PFSK-1 (cell line): ENCODE measurements at regions not wholly inside any gene's neighbourhood (a gene's known extent, or its start where the extent isn't known, plus 50 kb on each side); places are given as distances from the start of the nearest gene placed in this dataset.

Source experiments
- FOXP2 ChIP-seq: optimal IDR thresholded peaks from 2 replicates; pipeline ENCODE3; 2011; ENCODE audit warnings: borderline replicate concordance, control low read depth, inconsistent platforms; ENCODE audit not compliant: insufficient read depth; ENCODE audit errors: extremely low read length, extremely low read depth
- POLR2AphosphoS5 ChIP-seq: IDR thresholded peaks from 2 replicates; pipeline ENCODE4 v1.6.1; 2012; ENCODE audit warnings: low read depth, mild to moderate bottlenecking, control low read depth, low read length, moderate library complexity
- SIN3A ChIP-seq: IDR thresholded peaks from 2 replicates; pipeline ENCODE4 v1.6.1; 2012; ENCODE audit warnings: mild to moderate bottlenecking, low read length, moderate library complexity, borderline replicate concordance; ENCODE audit not compliant: insufficient read depth
- TAF1 ChIP-seq: IDR thresholded peaks from 2 replicates; pipeline ENCODE4 v1.6.1; 2012; ENCODE audit warnings: low read length, control low read depth, borderline replicate concordance; ENCODE audit not compliant: insufficient read depth
- TF ChIP-seq, protein P1 (sequence below), 2 experiments: IDR thresholded peaks; 2 replicates each; pipeline versions ENCODE4 v1.6.1 to v1.8.0; 2011 to 2012; ENCODE audit warnings: low read depth in 2 of 2, low read length in 2 of 2, control low read depth in 1 of 2, inconsistent platforms in 1 of 2, mild to moderate bottlenecking in 1 of 2, moderate library complexity in 1 of 2; ENCODE audit not compliant: insufficient read depth in 1 of 2

DNA sequence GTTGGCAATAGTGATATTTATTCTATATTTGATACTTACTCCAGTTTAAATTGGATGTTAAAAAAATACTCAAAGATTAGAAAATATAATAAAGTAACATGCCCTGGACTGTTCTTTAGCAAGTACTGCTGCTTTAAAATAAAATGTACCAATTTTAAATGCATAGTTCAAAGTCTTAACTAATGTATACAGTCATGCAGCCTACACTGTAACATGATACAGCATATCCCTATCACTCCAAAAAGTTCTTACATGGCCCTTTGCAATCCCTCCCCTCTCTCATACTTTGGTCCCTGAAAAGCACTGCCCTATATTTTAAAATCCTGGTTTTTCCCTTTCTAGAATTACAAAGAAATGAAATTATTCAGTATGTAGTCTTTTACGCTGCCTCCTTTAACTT is 726.6 kb downstream of the LTN1 start:
- TF ChIP-seq TAF1 = no peak
- TF ChIP-seq, protein P1, sequence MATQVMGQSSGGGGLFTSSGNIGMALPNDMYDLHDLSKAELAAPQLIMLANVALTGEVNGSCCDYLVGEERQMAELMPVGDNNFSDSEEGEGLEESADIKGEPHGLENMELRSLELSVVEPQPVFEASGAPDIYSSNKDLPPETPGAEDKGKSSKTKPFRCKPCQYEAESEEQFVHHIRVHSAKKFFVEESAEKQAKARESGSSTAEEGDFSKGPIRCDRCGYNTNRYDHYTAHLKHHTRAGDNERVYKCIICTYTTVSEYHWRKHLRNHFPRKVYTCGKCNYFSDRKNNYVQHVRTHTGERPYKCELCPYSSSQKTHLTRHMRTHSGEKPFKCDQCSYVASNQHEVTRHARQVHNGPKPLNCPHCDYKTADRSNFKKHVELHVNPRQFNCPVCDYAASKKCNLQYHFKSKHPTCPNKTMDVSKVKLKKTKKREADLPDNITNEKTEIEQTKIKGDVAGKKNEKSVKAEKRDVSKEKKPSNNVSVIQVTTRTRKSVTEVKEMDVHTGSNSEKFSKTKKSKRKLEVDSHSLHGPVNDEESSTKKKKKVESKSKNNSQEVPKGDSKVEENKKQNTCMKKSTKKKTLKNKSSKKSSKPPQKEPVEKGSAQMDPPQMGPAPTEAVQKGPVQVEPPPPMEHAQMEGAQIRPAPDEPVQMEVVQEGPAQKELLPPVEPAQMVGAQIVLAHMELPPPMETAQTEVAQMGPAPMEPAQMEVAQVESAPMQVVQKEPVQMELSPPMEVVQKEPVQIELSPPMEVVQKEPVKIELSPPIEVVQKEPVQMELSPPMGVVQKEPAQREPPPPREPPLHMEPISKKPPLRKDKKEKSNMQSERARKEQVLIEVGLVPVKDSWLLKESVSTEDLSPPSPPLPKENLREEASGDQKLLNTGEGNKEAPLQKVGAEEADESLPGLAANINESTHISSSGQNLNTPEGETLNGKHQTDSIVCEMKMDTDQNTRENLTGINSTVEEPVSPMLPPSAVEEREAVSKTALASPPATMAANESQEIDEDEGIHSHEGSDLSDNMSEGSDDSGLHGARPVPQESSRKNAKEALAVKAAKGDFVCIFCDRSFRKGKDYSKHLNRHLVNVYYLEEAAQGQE (IDR thresholded peaks at IDR 0.05; ENCODE audit: insufficient read depth in 1 of 2, low read depth in 2 of 2, low read length in 2 of 2) = no peak
- TF ChIP-seq FOXP2 = no peak
- no peak for TF ChIP-seq SIN3A
- TF ChIP-seq POLR2AphosphoS5 = no peak

DNA sequence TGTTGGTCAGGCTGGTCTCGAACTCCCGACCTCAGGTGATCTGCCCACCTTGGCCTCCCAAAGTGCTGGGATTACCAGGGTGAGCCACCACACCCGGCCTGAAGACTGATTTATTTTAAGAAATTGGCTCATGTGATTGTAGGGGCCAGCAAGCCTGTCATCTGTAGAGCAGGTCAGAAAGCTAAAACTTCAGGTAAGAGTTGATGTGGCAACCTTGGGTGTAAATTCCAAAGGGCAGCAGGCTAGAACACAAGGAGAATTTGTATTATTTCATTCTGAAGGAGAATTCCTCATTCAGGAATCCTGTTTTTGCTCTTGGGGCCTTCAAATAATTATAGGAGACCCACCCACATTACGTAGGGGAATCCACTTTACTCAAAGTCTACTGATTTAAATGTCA is 728.7 kb downstream of the LTN1 start:
- TF ChIP-seq SIN3A (no peak), POLR2AphosphoS5 (no peak), TAF1 (no peak), FOXP2 (no peak)
- TF ChIP-seq, protein P1 (IDR thresholded peaks at IDR 0.05; ENCODE audit: insufficient read depth in 1 of 2, low read depth in 2 of 2, low read length in 2 of 2) = no peak

DNA sequence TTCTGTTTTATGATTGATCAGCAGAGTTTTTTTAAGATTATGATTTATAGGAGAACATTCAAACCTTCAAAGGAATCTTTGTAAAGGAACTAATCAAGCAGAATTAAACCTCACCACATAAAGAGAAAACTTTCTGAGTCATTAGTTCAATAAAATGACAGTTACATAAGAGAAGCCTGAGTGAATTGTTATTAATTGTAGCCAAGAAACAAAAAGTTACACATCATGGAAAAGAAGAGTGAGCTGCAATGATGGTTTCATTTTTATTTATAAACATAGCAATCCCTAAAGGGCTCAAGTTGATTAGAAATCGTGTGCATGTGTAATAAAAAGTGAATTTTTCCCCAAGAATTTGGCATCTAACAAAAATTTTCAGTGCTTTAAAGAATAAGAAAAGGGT is 731.4 kb downstream of the LTN1 start:
- TF ChIP-seq TAF1 (no peak), FOXP2 (no peak), POLR2AphosphoS5 (no peak), SIN3A (no peak)
- TF ChIP-seq, protein P1 (IDR thresholded peaks at IDR 0.05; ENCODE audit: insufficient read depth in 1 of 2, low read depth in 2 of 2, low read length in 2 of 2) = no peak

DNA sequence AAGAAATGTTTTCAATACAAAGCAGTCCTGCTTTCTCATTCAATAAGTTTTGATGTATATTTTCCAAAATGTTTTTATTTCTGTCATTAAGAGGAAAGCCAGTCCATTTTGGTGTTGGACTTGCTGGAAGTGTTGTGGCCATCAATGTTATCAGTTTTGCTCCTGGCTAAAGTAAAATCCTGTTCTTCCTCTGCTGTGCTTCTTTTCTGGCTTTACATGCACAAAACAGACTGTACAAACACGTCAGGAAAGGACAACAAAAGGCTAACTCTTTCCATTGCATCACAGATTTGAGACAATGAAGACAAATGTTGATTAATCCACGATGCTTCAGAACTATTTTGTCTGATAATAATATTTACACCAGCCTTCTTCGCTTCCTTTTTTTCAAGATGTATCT is 735.4 kb downstream of the LTN1 start:
- TF ChIP-seq TAF1 (no peak), POLR2AphosphoS5 (no peak), SIN3A (no peak), FOXP2 (no peak)
- TF ChIP-seq, protein P1 (IDR thresholded peaks at IDR 0.05; ENCODE audit: insufficient read depth in 1 of 2, low read depth in 2 of 2, low read length in 2 of 2) = no peak

DNA sequence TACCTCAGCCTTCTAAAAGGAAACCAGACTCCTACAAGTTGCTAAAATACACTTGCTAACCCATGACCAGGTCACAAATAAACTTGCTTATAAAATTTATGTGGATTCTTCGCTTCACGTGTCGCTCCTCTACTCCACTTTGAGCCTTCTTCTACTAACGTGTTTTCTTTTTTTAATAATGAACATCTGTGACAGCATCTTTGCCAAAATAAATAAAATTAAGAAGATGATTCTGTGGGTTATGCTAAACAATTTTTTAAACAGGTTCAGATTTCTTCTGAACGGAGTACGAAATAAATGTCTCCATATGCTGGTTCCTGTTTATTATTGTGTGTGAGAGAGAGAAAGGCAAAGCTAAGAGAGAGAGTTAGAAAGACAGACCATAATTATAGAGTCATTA is 735.8 kb downstream of the LTN1 start:
- TF ChIP-seq FOXP2 = no peak
- TF ChIP-seq, protein P1 (IDR thresholded peaks at IDR 0.05; ENCODE audit: insufficient read depth in 1 of 2, low read depth in 2 of 2, low read length in 2 of 2) = no peak
- no peak for TF ChIP-seq SIN3A
- no peak for TF ChIP-seq TAF1
- TF ChIP-seq POLR2AphosphoS5 = no peak
